Stomach (tissue), 4 donors: ENCODE measurements at regions not wholly inside any gene's neighbourhood (a gene's known extent, or its start where the extent isn't known, plus 50 kb on each side); places are given as distances from the start of the nearest gene placed in this dataset.

Experiments used
- CTCF ChIP-seq, 7 experiments: fragments of 450-650 bp in 4 of 7; fragments of 200-600 bp in 3 of 7; sonication (generic) in 3 of 7; IDR thresholded peaks; one replicate each; pipeline ENCODE4 v1.5.1; 2016 to 2019; ENCODE audit warnings: antibody characterized with exemption in 7 of 7, control low read depth in 2 of 7, mild to moderate bottlenecking in 1 of 7
- EP300 ChIP-seq: sonication (generic); formaldehyde crosslinking; IDR thresholded peaks from one replicate; pipeline ENCODE4 v1.6.1; 2017; ENCODE audit warnings: antibody characterized with exemption
- POLR2A ChIP-seq, 4 donors: fragments of 450-650 bp; IDR thresholded peaks; one replicate each; pipeline ENCODE4 v1.6.1; 2016; ENCODE audit warnings: antibody characterized with exemption in 4 of 4, control low read depth in 2 of 4, mild to moderate bottlenecking in 1 of 4, moderate library complexity in 1 of 4

- TF ChIP-seq CTCF (IDR thresholded peaks at IDR 0.05), result no peak
- no peak for TF ChIP-seq POLR2A (IDR thresholded peaks at IDR 0.05)
- no peak for TF ChIP-seq EP300
Observed at GRCh38 chr6:10078581-10078980, 336.3 kb downstream of the TFAP2A start.
